ENCODE measurements at regions not wholly inside any gene's neighbourhood (a gene's known extent, or its start where the extent isn't known, plus 50 kb on each side); places are given as distances from the start of the nearest gene placed in this dataset.

DNA sequence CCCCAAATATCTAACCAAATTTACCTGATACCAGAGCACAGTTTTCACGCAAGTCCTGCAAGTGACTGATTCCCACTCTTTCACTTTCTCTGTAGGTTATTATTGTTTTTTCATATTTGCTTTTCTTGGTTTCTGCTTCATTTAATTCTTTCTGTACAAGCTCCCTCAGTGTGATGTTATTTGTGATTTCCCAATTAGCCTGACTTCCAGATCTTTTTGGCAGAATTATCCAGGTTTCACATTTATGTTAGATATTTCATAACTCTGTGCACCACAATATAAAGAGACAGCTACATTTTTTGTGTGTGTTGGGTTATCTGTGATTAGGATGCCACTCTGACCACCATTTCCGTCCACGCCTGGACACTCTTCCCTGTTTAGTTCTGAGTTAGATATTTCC, 381.5 kb upstream of the CNTNAP2 start:
- TF ChIP-seq TAF1 (IDR thresholded peaks at IDR 0.05; ENCODE audit: borderline replicate concordance, low read depth, low read length) (no peak), POLR2AphosphoS5 (IDR thresholded peaks at IDR 0.05; ENCODE audit: low read depth, low read length) (no peak), POLR2A (IDR thresholded peaks at IDR 0.05; ENCODE audit: low read depth, low read length) (no peak)
